HepG2 (cell line): ENCODE measurements at regions not wholly inside any gene's neighbourhood (a gene's known extent, or its start where the extent isn't known, plus 50 kb on each side); places are given as distances from the start of the nearest gene placed in this dataset.

ENCODE experiments used
- ATF3 ChIP-seq: sonication (generic); formaldehyde crosslinking; IDR thresholded peaks from 2 replicates; pipeline ENCODE4 v1.4.0; 2020; ENCODE audit warnings: missing genetic modification reagents
- BHLHE40 ChIP-seq: IDR thresholded peaks from 2 replicates; pipeline ENCODE4 v1.6.1; 2011; ENCODE audit warnings: low read length, improper control_type of control experiment
- GTF3A ChIP-seq: sonication (generic); formaldehyde crosslinking; conservative IDR thresholded peaks from 2 replicates; pipeline ENCODE4 v1.4.0; 2020; ENCODE audit warnings: mild to moderate bottlenecking, missing genetic modification reagents
- JUND ChIP-seq: sonication (generic); formaldehyde crosslinking; IDR thresholded peaks from 2 replicates; pipeline ENCODE4 v1.8.0; 2022; ENCODE audit warnings: mild to moderate bottlenecking, missing genetic modification reagents
- PHB2 ChIP-seq: fragments of 450-650 bp; IDR thresholded peaks from 2 replicates; pipeline ENCODE4 v1.6.1; 2018; ENCODE audit not compliant: partially characterized antibody
- RAD21 ChIP-seq: fragments of 450-650 bp; formaldehyde crosslinking; IDR thresholded peaks from 2 replicates; pipeline ENCODE4 v1.5.0; 2020; ENCODE audit warnings: mild to moderate bottlenecking
- ZNF136 ChIP-seq: sonication (generic); formaldehyde crosslinking; IDR thresholded peaks from 2 replicates; pipeline ENCODE4 v1.8.1; 2022; ENCODE audit warnings: low read depth, mild to moderate bottlenecking, moderate library complexity, missing genetic modification reagents
- ZNF143 ChIP-seq: sonication (generic); formaldehyde crosslinking; IDR thresholded peaks from 2 replicates; pipeline ENCODE4 v1.4.0; 2020; ENCODE audit warnings: missing genetic modification reagents
- ZNF891 ChIP-seq: sonication (generic); formaldehyde crosslinking; IDR thresholded peaks from 2 replicates; pipeline ENCODE4 v1.5.0; 2020; ENCODE audit warnings: mild to moderate bottlenecking, missing genetic modification reagents
- TF ChIP-seq, protein P1 (sequence below): IDR thresholded peaks from 2 replicates; pipeline ENCODE4 v1.6.1; 2012; ENCODE audit warnings: low read length, improper control_type of control experiment
- TF ChIP-seq, protein P2 (sequence below): sonication (generic); formaldehyde crosslinking; IDR thresholded peaks from 2 replicates; pipeline ENCODE4 v1.4.0; 2020; ENCODE audit warnings: missing genetic modification reagents; ENCODE audit errors: not compliant biosample characterization
- TF ChIP-seq, protein P3 (sequence below): sonication (generic); formaldehyde crosslinking; IDR thresholded peaks from 2 replicates; pipeline ENCODE4 v1.5.0; 2020; ENCODE audit warnings: mild to moderate bottlenecking, missing genetic modification reagents, moderate library complexity

DNA sequence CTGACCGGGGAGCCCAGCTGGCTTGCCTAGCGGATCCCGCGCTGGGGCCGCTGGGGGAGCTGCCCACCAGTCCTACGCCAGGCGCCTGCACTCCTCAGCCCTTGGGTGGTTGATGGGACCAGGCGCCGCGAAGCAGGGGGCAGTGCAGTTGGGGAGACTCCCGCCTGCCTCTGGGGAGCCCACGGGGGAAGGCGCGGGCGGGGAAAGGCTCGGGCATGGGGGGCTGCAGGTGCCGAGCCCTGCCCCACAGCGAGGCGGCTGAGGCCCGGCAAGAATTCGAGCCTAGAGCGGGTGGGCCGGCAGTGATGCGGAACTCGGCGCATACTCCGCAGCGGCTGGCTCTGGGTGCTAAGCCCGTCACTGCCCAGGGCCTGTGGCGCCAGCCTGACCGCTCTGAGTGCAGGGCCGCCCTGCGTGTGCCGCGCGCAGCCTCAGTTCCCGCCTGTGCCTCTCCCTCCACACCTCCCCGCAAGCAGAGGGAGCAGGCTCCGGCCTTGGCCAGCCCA lies 249.1 kb upstream of the TEKT4 start:
- no peak for TF ChIP-seq JUND (CRISPR knock-in tag)
- TF ChIP-seq ATF3 (CRISPR knock-in tag): no peak
- TF ChIP-seq ZNF143 (CRISPR knock-in tag): no peak
- TF ChIP-seq, protein P1, sequence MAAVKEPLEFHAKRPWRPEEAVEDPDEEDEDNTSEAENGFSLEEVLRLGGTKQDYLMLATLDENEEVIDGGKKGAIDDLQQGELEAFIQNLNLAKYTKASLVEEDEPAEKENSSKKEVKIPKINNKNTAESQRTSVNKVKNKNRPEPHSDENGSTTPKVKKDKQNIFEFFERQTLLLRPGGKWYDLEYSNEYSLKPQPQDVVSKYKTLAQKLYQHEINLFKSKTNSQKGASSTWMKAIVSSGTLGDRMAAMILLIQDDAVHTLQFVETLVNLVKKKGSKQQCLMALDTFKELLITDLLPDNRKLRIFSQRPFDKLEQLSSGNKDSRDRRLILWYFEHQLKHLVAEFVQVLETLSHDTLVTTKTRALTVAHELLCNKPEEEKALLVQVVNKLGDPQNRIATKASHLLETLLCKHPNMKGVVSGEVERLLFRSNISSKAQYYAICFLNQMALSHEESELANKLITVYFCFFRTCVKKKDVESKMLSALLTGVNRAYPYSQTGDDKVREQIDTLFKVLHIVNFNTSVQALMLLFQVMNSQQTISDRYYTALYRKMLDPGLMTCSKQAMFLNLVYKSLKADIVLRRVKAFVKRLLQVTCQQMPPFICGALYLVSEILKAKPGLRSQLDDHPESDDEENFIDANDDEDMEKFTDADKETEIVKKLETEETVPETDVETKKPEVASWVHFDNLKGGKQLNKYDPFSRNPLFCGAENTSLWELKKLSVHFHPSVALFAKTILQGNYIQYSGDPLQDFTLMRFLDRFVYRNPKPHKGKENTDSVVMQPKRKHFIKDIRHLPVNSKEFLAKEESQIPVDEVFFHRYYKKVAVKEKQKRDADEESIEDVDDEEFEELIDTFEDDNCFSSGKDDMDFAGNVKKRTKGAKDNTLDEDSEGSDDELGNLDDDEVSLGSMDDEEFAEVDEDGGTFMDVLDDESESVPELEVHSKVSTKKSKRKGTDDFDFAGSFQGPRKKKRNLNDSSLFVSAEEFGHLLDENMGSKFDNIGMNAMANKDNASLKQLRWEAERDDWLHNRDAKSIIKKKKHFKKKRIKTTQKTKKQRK: no peak
- no peak for TF ChIP-seq ZNF891 (CRISPR knock-in tag)
- TF ChIP-seq, protein P2, sequence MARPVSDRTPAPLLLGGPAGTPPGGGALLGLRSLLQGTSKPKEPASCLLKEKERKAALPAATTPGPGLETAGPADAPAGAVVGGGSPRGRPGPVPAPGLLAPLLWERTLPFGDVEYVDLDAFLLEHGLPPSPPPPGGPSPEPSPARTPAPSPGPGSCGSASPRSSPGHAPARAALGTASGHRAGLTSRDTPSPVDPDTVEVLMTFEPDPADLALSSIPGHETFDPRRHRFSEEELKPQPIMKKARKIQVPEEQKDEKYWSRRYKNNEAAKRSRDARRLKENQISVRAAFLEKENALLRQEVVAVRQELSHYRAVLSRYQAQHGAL: no peak
- TF ChIP-seq RAD21 (CRISPR knock-in tag): no peak
- TF ChIP-seq PHB2: no peak
- TF ChIP-seq, protein P3, sequence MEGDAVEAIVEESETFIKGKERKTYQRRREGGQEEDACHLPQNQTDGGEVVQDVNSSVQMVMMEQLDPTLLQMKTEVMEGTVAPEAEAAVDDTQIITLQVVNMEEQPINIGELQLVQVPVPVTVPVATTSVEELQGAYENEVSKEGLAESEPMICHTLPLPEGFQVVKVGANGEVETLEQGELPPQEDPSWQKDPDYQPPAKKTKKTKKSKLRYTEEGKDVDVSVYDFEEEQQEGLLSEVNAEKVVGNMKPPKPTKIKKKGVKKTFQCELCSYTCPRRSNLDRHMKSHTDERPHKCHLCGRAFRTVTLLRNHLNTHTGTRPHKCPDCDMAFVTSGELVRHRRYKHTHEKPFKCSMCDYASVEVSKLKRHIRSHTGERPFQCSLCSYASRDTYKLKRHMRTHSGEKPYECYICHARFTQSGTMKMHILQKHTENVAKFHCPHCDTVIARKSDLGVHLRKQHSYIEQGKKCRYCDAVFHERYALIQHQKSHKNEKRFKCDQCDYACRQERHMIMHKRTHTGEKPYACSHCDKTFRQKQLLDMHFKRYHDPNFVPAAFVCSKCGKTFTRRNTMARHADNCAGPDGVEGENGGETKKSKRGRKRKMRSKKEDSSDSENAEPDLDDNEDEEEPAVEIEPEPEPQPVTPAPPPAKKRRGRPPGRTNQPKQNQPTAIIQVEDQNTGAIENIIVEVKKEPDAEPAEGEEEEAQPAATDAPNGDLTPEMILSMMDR (CRISPR knock-in tag): no peak
- no peak for TF ChIP-seq GTF3A (CRISPR knock-in tag)
- no peak for TF ChIP-seq ZNF136 (CRISPR knock-in tag)
- no peak for TF ChIP-seq BHLHE40
